Activated T-cell treated with anti-CD3 and anti-CD28 coated beads for 24 hours (primary cell): ENCODE measurements at regions not wholly inside any gene's neighbourhood (a gene's known extent, or its start where the extent isn't known, plus 50 kb on each side); places are given as distances from the start of the nearest gene placed in this dataset.

Experiments
- DNase-seq: peaks from one replicate; pipeline ENCODE4 v3.0.0-alpha.2; 2020; ENCODE audit warnings: low read depth

- DNase-seq, result no peak
Observed at GRCh38 chr9:8088477-8088876, 288.9 kb upstream of the DMAC1 start.

DNA sequence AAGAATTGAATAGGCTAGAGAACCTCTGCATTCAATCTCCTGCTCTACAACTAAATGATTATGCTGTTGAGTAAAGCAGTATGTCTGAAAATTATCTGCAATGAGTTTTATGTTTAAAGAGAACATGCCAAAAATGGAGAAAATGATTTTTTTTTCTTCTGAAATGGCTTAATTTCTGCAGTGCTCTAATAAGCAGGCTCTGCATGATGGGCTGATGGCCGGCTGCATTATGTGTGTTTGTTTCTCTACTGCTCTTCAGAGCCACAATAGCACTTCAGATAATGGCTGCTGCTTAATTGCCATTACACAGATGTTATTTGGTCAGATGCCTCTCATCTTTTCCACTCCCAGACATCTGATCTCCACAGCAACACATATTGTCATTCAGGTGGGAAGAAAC, 286.4 kb upstream of the DMAC1 start:
- no peak for DNase-seq

DNA sequence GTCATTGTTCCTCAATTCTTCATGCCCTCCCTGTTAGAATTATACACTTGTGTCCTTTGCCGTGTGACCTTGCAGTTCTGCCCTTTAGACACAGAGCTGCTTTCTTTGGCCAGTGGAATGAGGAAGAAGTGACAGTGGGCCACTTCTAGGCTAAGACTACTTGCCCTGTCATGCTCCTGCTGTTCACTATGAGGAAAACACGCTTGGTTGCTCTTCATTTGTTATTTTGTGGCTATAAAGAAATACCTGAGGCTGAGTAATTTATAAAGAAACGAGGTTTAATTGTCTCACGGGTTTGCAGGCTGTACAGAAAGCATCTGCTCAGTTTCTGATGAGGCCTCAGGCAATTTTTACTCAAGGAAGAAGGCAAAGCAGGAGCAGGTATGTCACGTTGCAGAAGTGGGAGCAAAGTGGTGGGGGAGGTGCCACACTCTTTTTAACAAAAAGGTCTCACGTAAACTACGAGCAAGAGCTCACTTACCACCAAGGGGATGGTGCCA, 279.1 kb upstream of the DMAC1 start:
- no peak for DNase-seq

GRCh38 chr9:8074713-8075286, 275.2 kb upstream of the DMAC1 start:
- no peak for DNase-seq

DNA sequence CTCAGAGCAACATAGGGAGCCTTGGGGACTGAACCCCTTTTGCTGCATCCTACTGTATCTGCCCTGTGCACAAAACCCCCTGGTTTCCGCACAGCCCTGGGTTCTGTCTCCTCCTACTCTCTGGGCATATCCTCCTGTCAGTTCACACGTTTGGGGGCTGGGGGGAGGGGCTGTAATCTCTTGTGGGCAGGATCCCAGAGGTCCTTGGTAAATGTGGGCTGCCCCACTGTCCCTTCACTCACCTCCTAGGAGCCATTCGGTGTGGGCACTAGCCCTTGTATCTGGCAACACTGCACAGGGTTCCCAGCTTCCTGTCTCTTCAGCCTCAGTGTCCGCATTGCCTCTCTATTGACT, 271.8 kb upstream of the DMAC1 start:
- DNase-seq, result no peak

DNA sequence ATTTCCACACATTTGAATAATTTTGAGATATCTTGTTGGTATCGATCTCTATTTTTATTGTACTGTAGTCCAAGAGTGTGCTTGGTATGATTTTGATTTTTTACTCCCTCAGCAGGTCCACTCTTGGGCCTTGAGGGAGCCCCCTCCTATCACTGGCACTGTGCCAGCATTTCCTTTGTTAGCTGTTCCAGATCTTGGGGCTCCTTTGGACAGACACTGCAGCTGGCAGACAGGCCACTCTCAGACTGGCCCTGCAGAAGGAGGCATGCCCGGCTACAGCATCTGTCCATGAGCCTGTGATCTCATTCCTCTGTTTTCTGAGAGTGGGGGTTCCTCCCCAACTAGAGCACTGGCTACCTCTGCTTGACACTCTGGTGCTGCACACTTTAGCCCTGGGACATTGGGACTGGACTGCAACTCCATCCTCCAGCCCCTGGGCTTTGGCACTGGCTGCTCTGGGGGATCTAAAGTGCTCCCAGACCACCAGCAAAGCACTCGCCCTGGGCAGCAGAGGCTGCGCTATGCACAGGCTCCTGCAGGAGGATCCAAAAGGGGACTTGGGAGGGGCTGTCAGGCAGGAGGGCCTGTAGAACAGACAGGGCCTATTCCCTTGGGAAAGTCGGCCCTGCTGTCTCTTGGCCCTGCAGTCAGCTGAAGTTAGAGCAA, 271.3 kb upstream of the DMAC1 start:
- DNase-seq, result no peak

DNA sequence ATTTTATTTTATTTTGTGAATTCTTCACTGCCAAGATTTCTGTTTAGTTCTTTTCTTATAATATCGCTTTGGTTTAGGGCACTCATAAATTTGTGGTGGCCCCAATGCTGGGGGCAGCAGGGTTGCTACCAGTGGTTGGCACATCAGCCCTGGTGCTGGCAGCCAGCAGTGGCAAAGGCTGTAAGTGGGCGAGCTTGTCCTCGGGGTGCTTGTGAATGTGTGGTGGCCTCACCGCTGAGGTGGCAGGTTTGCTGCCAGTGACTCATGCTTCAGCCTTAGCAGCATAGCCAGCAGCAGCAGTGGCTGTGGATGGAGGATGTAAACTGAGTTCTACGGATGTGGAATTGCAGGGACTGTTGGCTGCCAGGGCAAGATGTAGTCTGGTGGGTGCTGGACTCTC, 262.9 kb upstream of the DMAC1 start:
- DNase-seq, result no peak

- DNase-seq, result no peak
Observed at GRCh38 chr9:8053501-8053900, 253.9 kb upstream of the DMAC1 start.

DNA sequence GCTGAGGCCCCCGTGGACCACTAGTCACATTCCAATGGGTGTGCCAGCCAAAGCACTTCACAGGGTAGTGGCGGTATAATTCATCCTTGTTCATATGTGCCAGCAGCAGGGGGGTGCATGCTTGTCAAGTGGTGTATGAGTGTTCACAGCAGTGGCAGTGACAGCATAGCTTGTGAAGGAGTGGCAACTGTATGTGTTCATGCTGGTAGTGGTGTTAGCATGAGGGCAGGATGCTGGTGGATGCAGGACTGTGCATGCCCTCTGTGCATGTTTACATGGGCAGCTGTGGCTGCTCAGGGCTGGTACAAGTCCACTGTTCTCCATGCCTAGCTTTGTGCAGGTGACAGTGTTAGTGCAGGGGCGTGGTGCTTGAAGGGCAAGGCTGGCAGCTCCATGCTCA, 253.4 kb upstream of the DMAC1 start:
- DNase-seq, result no peak

- DNase-seq, result no peak
Observed at GRCh38 chr9:8037745-8038144, 238.2 kb upstream of the DMAC1 start.

- no peak for DNase-seq
Observed at GRCh38 chr9:8036914-8037524, 237.4 kb upstream of the DMAC1 start.

GRCh38 chr9:8033794-8034193, 234.2 kb upstream of the DMAC1 start:
- DNase-seq, result no peak

DNA sequence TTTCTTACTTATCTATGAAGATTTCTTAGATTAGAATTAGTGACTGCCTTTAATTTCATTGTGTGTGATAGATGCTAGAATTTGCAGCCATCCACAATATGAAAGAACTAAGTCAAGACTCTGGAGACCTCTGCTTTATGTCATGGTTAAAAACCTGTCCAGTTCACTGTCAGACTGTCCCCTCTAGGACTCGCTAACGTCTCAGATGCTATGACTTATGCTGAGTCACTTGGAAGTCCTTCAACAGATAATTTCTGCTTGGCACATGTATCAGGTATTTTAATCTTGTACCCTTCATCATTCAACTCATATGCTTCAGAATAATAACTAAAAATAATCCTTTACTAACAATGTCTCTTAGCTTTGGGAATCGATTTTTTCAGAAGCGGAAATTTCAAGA, 230.5 kb upstream of the DMAC1 start:
- no peak for DNase-seq

GRCh38 chr9:8027351-8027750, 227.8 kb upstream of the DMAC1 start:
- DNase-seq, result no peak

DNA sequence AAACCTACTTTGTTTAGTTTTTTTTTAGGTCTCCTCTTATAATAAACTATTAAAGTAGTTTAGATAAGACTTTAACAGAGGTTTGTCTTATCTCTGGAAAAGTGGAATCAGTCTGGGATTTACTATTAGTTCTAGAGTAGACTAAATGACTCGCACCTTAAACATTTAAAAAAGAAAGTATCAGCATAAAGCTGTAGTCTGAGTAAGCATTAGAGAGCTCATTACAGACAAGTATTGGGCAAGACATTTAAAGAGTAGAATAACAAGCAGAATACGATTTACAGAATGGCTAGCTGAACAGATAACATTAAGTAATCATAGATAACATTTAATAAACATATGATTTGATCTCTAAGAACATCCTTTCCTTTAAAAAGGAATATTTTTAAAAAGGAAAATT, 226.0 kb upstream of the DMAC1 start:
- no peak for DNase-seq

DNA sequence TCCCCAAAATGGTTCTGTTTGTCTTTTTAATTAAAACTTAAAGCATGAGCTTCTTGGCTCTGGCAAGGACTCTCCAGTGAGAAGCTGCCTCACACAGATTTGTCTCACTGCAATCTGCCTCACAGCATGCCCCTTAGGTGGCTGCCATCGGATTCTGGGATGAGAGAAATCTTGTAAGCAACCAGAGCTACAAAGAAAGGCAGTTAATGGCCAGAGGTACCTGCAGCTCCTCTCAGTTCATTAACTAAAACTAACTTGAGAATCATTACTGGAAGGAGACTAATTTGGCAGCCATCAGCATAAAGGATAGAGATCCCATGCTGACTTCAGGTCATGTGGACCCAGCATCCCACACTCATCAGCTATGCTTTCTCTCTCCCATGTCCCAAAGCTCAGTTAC, 220.6 kb upstream of the DMAC1 start:
- DNase-seq, result no peak

GRCh38 chr9:8019636-8020035, 220.1 kb upstream of the DMAC1 start:
- no peak for DNase-seq

DNA sequence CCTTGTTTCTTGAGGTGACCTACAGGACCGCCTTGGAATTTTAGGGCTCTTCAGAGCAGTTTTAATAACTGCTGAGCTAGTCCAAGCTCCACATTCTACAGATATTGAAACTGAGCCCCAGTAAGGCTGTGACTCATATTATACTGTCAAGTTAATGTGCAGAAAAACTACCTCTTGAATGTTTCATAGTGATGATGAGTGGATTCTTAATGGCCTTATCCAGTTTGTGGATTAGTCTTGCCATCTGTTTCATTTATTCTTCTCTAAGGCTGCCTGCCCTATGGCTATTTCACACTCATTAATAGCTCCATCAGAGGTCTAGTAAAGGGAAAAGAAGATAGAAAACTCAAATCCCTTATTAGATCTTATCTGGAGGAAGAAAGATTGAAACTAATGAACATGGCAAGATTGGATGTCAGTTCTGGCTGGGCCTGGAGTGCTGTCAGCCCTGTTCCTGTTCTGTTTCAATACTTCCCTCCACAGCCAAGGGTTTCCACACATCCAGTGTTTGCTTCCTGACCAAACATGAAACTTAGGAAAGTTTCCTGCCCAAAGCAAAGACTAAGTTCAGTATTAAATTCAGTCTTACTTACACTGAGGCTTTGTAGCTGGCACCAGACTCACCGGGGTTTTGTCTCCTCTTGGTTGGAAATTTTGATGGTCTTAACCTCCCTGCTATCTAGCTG, 215.6 kb upstream of the DMAC1 start:
- DNase-seq, result no peak

DNA sequence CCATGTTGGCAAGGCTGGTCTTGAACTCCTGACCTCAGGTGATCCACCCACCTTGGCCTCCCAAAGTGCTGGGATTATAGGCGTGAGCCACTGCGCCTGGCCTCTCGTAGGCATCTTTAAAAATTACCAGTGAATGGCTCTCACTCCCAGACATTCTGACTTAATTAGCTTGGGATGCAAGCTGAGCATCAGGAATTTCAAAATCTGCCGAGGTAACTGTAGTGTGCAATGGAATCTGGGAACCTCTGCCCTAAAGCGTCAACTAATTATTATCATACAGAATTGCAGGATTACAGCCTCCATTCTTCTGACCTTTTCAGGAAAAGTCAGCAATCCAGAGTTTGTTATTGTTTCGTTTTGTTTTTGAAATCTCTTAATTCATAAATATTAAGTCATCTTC, 213.4 kb upstream of the DMAC1 start:
- DNase-seq, result no peak

GRCh38 chr9:8011974-8012373, 212.4 kb upstream of the DMAC1 start:
- DNase-seq, result no peak

DNA sequence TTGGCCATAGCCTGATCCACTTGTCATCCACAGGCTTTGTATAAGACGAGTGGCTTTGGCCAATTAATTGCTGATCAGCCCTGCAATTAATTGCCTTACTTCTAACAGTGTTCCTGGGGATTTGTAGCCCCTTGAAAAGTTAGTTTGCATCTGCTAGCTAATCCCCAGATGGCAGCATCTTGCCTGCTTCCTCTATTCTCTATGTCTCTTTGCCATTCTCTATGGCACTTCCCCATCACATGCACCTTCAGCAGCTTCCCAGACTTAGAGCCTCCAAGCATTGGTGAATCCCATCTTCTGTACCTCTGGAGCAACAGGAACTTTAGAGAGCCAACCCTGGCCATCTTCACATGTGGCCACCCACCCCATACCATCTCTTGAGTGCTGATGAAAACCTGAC, 197.0 kb upstream of the DMAC1 start:
- no peak for DNase-seq

DNA sequence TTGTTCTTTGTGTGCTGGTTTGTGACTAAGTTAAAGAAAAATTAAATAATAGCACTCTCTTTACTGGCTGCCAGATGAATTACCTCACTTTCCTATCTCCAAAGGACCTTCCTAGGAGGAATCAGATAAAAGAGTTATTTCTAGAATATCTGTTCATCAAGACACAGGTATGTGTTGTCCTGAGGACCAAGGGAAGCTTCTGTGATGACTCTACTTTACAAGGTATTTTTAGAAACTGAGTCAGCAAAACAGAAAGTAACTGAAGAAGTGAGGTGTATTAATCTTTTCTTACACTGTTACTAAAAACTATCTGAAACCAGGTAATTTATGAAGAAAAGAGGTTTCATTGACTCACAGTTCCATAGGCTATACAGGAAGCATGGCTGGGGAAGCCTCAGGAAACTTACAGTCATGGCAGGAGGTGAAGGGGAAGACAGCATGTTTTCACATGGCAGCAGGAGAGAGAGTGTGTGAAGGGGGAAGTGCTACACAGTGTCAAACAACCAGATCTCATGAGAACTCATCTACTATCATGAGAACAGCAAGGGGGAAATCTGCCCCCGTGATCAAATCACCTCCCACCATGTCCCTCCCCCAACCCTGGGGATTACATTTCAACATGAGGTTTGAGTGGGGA, 189.2 kb upstream of the DMAC1 start:
- no peak for DNase-seq

DNA sequence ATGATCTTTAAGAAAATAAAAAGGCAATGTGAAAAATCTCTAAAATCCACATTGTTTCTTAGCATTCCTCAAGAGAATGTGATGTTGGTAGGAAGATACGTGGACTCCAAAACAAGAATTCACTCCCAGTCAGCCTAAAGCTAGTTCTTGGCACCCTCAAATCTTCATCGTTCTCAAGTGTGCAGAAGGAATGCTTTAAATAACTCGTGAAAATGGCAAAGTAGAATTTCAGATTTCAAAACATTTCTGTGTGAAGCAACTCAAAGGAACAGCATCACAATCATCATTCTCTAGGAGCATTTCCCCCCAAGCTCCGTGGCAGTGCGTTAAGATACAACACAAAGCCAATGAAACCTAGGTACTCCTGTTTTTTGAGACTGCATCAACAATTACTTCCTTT, 185.1 kb upstream of the DMAC1 start:
- DNase-seq, result no peak
